ENCODE measurements at regions not wholly inside any gene's neighbourhood (a gene's known extent, or its start where the extent isn't known, plus 50 kb on each side); places are given as distances from the start of the nearest gene placed in this dataset.

GRCh38 chr18:43776997-43777396 lies 499.7 kb upstream of the SYT4 start:
- TF ChIP-seq CTCF (IDR thresholded peaks at IDR 0.05; ENCODE audit: insufficient read depth, low read depth, low read length) (no peak), EZH2 (IDR thresholded peaks at IDR 0.05; ENCODE audit: insufficient read depth, low read length) (no peak)
